SH-SY5Y (cell line): ENCODE measurements at regions not wholly inside any gene's neighbourhood (a gene's known extent, or its start where the extent isn't known, plus 50 kb on each side); places are given as distances from the start of the nearest gene placed in this dataset.

Source experiments
- GATA2 ChIP-seq: IDR thresholded peaks from 2 replicates; pipeline ENCODE4 v1.6.1; 2011; ENCODE audit warnings: mild to moderate bottlenecking, low read depth, low read length
- GATA3 ChIP-seq: IDR thresholded peaks from 2 replicates; pipeline ENCODE4 v1.6.1; 2011; ENCODE audit warnings: low read depth, mild to moderate bottlenecking, low read length, moderate library complexity

DNA sequence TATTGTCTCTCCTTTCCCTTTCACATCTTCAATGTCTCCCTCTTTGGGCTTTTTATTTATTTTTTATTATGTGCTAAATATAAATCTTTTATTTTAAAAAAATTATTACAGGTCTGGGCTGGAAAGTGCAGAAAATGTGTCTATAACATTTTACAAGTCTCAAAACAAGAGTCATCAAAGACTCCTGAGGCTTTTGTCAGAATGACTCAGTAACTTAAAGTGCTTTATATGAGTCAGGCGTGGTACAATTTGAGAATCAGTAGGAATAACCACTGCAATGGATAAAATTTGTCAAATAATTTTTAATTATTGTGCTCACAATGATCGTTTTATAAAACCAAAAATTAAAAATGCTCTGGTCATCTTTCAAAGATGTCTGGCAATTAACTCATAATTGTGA is 193.9 kb downstream of the MMUT start:
- TF ChIP-seq GATA2, result no peak
- no peak for TF ChIP-seq GATA3
